Brain microvascular endothelial cell (primary cell): ENCODE measurements at regions not wholly inside any gene's neighbourhood (a gene's known extent, or its start where the extent isn't known, plus 50 kb on each side); places are given as distances from the start of the nearest gene placed in this dataset.

Experiments used
- DNase-seq: peaks from one replicate; pipeline ENCODE4 v3.0.0-alpha.2; 2020
- H3K27ac ChIP-seq: fragments of 250-450 bp; sonication (Bioruptor Pico); 2 replicates; pipeline ENCODE4 v1.5.1; 2020; ENCODE audit warnings: mild to moderate bottlenecking, moderate library complexity
- H3K27me3 ChIP-seq: fragments of 250-450 bp; sonication (Bioruptor Pico); replicated peaks from 2 replicates; pipeline ENCODE4 v1.5.1; 2020; ENCODE audit warnings: mild to moderate bottlenecking
- H3K36me3 ChIP-seq: fragments of 250-450 bp; sonication (Bioruptor Pico); replicated peaks from 2 replicates; pipeline ENCODE4 v1.5.1; 2020; ENCODE audit warnings: mild to moderate bottlenecking
- H3K4me3 ChIP-seq: 2 replicates; pipeline ENCODE4 v1.5.1; 2011; ENCODE audit warnings: low read depth, mild to moderate bottlenecking, control low read depth, low read length, moderate library complexity
- CTCF ChIP-seq: IDR thresholded peaks from 2 replicates; pipeline ENCODE4 v1.5.1; 2011; ENCODE audit warnings: low read depth, mild to moderate bottlenecking, moderate library complexity, low read length, control low read depth, inconsistent platforms; ENCODE audit errors: missing control alignments
- in situ Hi-C: cut with HindIII; loops from 2 replicates; pipeline ENCODE4 v1.10.0; 2017; ENCODE audit warnings: low sequenced_read_pairs, low pct_ligation_motif_present

DNA sequence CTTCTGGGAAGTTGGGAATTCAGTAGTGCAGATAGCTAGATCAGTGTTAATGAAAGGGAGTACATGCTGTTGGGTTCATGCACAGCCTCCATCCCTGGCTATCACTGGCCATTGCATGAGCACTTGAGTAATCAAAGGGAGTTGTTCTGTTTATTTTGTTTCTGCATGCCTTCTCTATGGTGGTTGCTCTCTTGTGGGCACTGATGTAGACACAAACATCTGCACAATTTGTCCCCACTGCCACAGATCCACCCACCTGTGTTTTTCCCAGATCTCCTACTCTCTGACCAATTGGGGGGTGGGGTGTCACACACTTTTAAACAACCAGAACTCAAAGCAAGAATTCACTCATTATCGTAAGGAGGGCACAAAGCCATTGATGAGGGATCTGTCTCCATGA lies 89.7 kb upstream of the DHRS4 start:
- no peak for DNase-seq
- H3K4me3 ChIP-seq, result no peak overlapping the region
- H3K36me3 ChIP-seq, result no peaks in the 10 kb centered on the region
- in situ Hi-C loops, result no loop called here
- TF ChIP-seq CTCF, result no peak
- H3K27ac ChIP-seq, result no peak overlapping the region
- no peaks in the 10 kb centered on the region for H3K27me3 ChIP-seq

DNA sequence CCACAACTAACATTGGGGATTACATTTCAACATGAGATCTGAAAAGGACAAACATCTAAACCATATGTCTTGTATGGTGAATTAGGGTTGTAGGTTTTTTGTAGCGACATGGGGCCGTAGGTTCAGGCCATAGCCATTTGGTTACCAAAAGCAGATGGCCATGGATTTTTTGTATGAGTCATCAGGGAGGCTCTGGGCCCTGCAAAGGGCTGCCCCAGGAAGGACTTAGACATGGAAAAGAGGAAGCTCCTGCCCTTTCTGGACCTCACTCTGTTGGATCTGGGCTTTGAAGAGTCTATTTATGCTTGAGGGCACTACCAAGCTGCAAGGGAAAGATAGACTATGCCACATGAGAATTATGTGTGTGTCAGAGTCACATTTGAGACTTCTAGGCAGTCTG lies 89.3 kb upstream of the DHRS4 start:
- in situ Hi-C loops, result no loop called here
- DNase-seq, result no peak

GRCh38 chr14:23864861-23865260 lies 88.7 kb upstream of the DHRS4 start:
- H3K27me3 ChIP-seq, result no peaks in the 10 kb centered on the region
- no peak for DNase-seq
- TF ChIP-seq CTCF, result no peak
- no peak overlapping the region for H3K4me3 ChIP-seq
- in situ Hi-C loops, result no loop called here
- H3K27ac ChIP-seq, result no peak overlapping the region
- no peaks in the 10 kb centered on the region for H3K36me3 ChIP-seq

More for the DNA sequence above, 89.3 kb upstream of the DHRS4 start:
- H3K36me3 ChIP-seq, result no peaks in the 10 kb centered on the region
- no peaks in the 10 kb centered on the region for H3K27me3 ChIP-seq
- no peak for TF ChIP-seq CTCF
- H3K27ac ChIP-seq, result no peak overlapping the region
- H3K4me3 ChIP-seq, result no peak overlapping the region

DNA sequence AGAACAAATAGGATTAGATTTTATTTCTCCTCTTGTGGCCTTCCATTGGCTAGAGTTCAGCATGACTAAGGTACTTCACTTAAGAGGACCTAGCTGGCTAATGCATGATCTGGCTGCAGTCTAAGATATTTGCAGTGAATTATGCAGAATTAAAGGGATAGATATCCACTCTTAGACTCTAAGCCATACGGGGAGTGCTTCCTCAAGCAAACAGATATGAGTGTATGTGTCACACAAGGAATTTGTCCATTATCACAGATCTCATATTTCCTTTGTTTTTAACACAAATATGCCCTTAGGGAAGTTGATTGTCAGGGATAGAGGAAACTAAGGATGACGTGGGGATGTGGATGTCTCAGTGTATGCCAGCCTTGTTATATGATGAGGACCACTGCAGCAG lies 88.1 kb upstream of the DHRS4 start:
- no peak for TF ChIP-seq CTCF
- no peak for DNase-seq
- H3K36me3 ChIP-seq, result no peaks in the 10 kb centered on the region
- H3K27ac ChIP-seq, result no peak overlapping the region
- no peak overlapping the region for H3K4me3 ChIP-seq
- in situ Hi-C loops, result no loop called here
- no peaks in the 10 kb centered on the region for H3K27me3 ChIP-seq

DNA sequence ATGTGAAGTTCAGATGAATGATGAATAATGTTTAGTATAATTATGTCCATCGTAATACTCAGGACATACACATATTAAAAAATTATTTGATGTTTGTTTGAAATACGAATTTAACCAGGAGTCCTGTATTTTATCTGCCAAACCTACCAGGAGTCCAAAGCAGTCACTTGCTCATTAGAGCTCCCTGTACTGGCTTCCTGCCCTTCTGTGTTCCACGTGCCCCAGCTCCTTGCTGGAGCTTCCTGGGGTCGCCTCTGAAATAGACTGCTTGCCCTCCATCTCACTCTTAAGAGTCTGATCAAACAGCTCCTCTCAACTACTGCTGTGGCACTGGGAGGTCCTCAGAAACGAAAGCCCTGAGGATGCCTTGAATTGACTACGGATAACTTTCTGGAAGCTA lies 87.3 kb upstream of the DHRS4 start:
- no peak for DNase-seq
- Histone ChIP-seq H3K27ac (no peak overlapping the region), H3K27me3 (no peaks in the 10 kb centered on the region), H3K4me3 (no peak overlapping the region), H3K36me3 (no peaks in the 10 kb centered on the region)
- no peak for TF ChIP-seq CTCF
- in situ Hi-C loops, result no loop called here

DNA sequence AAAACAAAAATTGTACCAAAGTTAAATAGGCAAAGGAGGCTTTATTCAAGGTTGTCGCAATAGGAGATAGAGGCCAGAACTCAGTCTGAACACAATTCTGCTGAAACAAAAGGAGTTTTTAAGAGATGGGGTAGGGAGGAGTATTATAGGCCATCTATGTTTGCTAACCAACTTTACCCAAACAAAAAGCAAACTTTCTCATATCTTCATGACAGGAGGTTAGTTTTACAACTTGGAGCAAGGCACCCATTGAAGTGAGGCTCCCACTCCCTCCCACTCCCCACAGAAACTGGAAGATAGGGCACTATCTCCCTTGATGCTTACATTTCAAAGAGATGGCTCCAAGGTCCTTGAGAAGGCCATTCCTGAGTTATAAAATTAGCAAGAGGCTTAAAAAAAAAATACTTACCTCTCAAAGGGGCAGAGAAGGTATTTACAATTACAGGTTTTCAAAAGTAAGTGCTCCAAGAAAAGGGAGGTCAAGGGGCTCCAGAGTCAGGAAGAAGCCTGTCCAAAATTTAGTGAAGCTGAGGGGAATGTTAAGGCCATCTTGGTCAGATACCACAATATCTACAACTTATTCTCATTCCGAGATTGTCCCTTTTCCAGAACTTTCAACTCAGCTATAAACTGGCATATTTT lies 84.4 kb upstream of the DHRS4 start:
- H3K27me3 ChIP-seq, result no peaks in the 10 kb centered on the region
- no peak for DNase-seq
- in situ Hi-C loops, result no loop called here

More for the DNA sequence above, 84.4 kb upstream of the DHRS4 start:
- Histone ChIP-seq H3K27ac (no peak overlapping the region), H3K36me3 (no peaks in the 10 kb centered on the region), H3K4me3 (no peak overlapping the region)
- TF ChIP-seq CTCF, result no peak
